Neural cell (in vitro differentiated cells): ENCODE measurements at regions not wholly inside any gene's neighbourhood (a gene's known extent, or its start where the extent isn't known, plus 50 kb on each side); places are given as distances from the start of the nearest gene placed in this dataset.

ENCODE experiments used
- H2AFZ ChIP-seq: fragments of 200-600, 300-800 bp; sonication (generic), shearing (Covaris generic); 2 replicates; pipeline ENCODE4 v1.6.0; 2014; ENCODE audit warnings: low read depth, mild to moderate bottlenecking, antibody characterized with exemption, low read length, moderate library complexity
- H3F3A ChIP-seq: fragments of 200-600 bp; shearing (Covaris generic); 2 replicates; pipeline ENCODE4 v1.6.1; 2016; ENCODE audit warnings: mild to moderate bottlenecking, moderate library complexity, mixed read lengths, antibody characterized with exemption, low read length; ENCODE audit not compliant: insufficient read depth, poor library complexity, severe bottlenecking
- H3K27ac ChIP-seq: fragments of 200-600, 300-800 bp; sonication (generic), shearing (Covaris generic); 2 replicates; pipeline ENCODE4 v1.5.1; 2014; ENCODE audit warnings: mild to moderate bottlenecking, low read length, moderate library complexity
- H3K27me3 ChIP-seq: fragments of 300-800, 200-600 bp; sonication (generic), shearing (Covaris generic); 2 replicates; pipeline ENCODE4 v1.6.0; 2014; ENCODE audit warnings: mild to moderate bottlenecking, low read depth, low read length, moderate library complexity; ENCODE audit not compliant: insufficient read depth
- H3K36me3 ChIP-seq: fragments of 300-800, 200-600 bp; sonication (generic), shearing (Covaris generic); 2 replicates; pipeline ENCODE4 v1.5.1; 2014; ENCODE audit warnings: mild to moderate bottlenecking, antibody characterized with exemption, low read length, moderate library complexity; ENCODE audit not compliant: insufficient read depth
- H3K4me2 ChIP-seq: fragments of 300-800, 200-600 bp; sonication (generic), shearing (Covaris generic); 2 replicates; pipeline ENCODE4 v1.6.0; 2014; ENCODE audit warnings: mild to moderate bottlenecking, low read length
- H3K4me3 ChIP-seq: fragments of 300-800, 200-600 bp; sonication (generic), shearing (Covaris generic); 2 replicates; pipeline ENCODE4 v1.5.1; 2014; ENCODE audit warnings: mild to moderate bottlenecking, low read length, moderate library complexity
- H3K79me2 ChIP-seq: fragments of 200-600 bp; shearing (Covaris generic); replicated peaks from 2 replicates; pipeline ENCODE4 v1.6.0; 2014; ENCODE audit warnings: mild to moderate bottlenecking, low read length, moderate library complexity; ENCODE audit not compliant: insufficient read depth
- H3K9ac ChIP-seq: fragments of 300-800, 200-600 bp; sonication (generic), shearing (Covaris generic); 2 replicates; pipeline ENCODE4 v1.6.1; 2016; ENCODE audit warnings: mild to moderate bottlenecking, low read length, mixed read lengths
- H3K9me2 ChIP-seq: fragments of 200-600 bp; shearing (Covaris generic); 2 replicates; pipeline ENCODE4 v1.6.1; 2016; ENCODE audit warnings: mild to moderate bottlenecking, low read length, mixed read lengths; ENCODE audit not compliant: insufficient read depth
- H3K9me3 ChIP-seq: fragments of 200-600, 300-800 bp; sonication (generic), shearing (Covaris generic); 2 replicates; pipeline ENCODE4 v1.6.1; 2016; ENCODE audit warnings: mild to moderate bottlenecking, mixed run types, low read length, moderate library complexity, mixed read lengths
- H4K20me1 ChIP-seq: fragments of 200-600 bp; shearing (Covaris generic); 2 replicates; pipeline ENCODE4 v1.6.1; 2016; ENCODE audit warnings: mild to moderate bottlenecking, mixed run types; ENCODE audit not compliant: insufficient read depth
- EP300 ChIP-seq: fragments of 450-650 bp; conservative IDR thresholded peaks from 2 replicates; pipeline ENCODE4 v1.6.1; 2014; ENCODE audit warnings: antibody characterized with exemption, mild to moderate bottlenecking, moderate library complexity; ENCODE audit not compliant: poor library complexity, severe bottlenecking
- EZH2 ChIP-seq: fragments of 200-600, 300-800 bp; shearing (Covaris generic), sonication (generic); IDR thresholded peaks from 2 replicates; pipeline ENCODE4 v1.6.1; 2014; ENCODE audit warnings: antibody characterized with exemption, low read length, borderline replicate concordance, mild to moderate bottlenecking; ENCODE audit not compliant: insufficient read depth, poor library complexity, severe bottlenecking
- MXI1 ChIP-seq: fragments of 450-650 bp; conservative IDR thresholded peaks from 2 replicates; pipeline ENCODE4 v1.6.1; 2014; ENCODE audit warnings: antibody characterized with exemption, mild to moderate bottlenecking; ENCODE audit not compliant: poor library complexity, severe bottlenecking
- POLR2AphosphoS5 ChIP-seq: IDR thresholded peaks from 2 replicates; pipeline ENCODE4 v1.6.1; 2012
- RAD21 ChIP-seq: fragments of 450-650 bp; conservative IDR thresholded peaks from 2 replicates; pipeline ENCODE4 v1.6.1; 2014; ENCODE audit warnings: antibody characterized with exemption, mild to moderate bottlenecking, moderate library complexity
- SMC3 ChIP-seq: fragments of 450-650 bp; conservative IDR thresholded peaks from 2 replicates; pipeline ENCODE4 v1.6.1; 2014; ENCODE audit warnings: antibody characterized with exemption, mild to moderate bottlenecking, moderate library complexity; ENCODE audit not compliant: poor library complexity
- TAF1 ChIP-seq: IDR thresholded peaks from 2 replicates; pipeline ENCODE4 v1.6.1; 2012; ENCODE audit warnings: low read depth
- TF ChIP-seq, protein P1 (sequence below): fragments of 450-650 bp; IDR thresholded peaks from 2 replicates; pipeline ENCODE4 v1.5.1; 2014; ENCODE audit warnings: antibody characterized with exemption, mild to moderate bottlenecking, moderate library complexity; ENCODE audit not compliant: poor library complexity, severe bottlenecking
- TF ChIP-seq, protein P2 (sequence below): IDR thresholded peaks from 2 replicates; pipeline ENCODE4 v1.6.1; 2012; ENCODE audit warnings: borderline replicate concordance

DNA sequence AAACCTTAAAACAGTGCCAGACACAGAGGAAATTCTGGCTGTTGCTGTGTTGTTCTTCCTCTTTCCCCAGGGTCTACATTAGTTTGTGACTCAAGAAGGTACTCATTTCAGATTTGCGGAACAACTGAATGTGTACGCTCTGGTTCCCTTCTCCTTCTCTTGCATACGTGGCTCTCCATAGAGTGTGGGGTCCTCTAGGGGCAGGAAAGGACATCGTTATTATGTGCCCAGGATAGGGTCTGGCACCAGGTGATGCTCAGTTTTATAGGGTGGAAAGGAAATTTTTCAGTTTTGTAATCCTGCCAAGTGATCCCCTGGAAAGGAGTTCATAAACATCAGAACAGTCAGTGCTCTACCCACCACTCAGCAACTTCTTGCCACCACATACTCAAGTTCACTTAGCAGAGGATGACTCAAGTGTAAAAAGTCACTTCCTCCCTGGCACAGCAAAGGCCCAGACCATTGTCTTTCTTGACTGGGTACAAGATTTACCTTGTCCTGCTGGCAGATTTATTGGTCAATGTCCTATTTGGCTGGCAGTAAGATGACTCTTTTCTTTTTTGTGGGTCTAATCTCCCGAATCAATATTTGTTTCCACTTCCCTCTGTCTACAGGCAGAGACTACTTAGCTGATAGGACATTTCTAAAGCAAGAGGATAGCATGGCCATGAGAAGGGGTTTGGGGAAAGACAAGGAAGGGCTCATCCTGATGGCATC lies 246.0 kb upstream of the TENM4 start:
- no peaks in the 10 kb centered on the region for H3K27me3 ChIP-seq
- H4K20me1 ChIP-seq = no peaks in the 10 kb centered on the region
- no peaks in the 10 kb centered on the region for H3K36me3 ChIP-seq
- no peaks in the 10 kb centered on the region for H3K79me2 ChIP-seq
- H3K9ac ChIP-seq = no peak overlapping the region
- no peak overlapping the region for H3K4me3 ChIP-seq
- no peaks in the 10 kb centered on the region for H3F3A ChIP-seq
- TF ChIP-seq EZH2 (no peak), MXI1 (no peak), RAD21 (no peak), EP300 (no peak), TAF1 (no peak), POLR2AphosphoS5 (no peak), SMC3 (no peak)
- TF ChIP-seq, protein P1, sequence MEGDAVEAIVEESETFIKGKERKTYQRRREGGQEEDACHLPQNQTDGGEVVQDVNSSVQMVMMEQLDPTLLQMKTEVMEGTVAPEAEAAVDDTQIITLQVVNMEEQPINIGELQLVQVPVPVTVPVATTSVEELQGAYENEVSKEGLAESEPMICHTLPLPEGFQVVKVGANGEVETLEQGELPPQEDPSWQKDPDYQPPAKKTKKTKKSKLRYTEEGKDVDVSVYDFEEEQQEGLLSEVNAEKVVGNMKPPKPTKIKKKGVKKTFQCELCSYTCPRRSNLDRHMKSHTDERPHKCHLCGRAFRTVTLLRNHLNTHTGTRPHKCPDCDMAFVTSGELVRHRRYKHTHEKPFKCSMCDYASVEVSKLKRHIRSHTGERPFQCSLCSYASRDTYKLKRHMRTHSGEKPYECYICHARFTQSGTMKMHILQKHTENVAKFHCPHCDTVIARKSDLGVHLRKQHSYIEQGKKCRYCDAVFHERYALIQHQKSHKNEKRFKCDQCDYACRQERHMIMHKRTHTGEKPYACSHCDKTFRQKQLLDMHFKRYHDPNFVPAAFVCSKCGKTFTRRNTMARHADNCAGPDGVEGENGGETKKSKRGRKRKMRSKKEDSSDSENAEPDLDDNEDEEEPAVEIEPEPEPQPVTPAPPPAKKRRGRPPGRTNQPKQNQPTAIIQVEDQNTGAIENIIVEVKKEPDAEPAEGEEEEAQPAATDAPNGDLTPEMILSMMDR = no peak
- TF ChIP-seq, protein P2, sequence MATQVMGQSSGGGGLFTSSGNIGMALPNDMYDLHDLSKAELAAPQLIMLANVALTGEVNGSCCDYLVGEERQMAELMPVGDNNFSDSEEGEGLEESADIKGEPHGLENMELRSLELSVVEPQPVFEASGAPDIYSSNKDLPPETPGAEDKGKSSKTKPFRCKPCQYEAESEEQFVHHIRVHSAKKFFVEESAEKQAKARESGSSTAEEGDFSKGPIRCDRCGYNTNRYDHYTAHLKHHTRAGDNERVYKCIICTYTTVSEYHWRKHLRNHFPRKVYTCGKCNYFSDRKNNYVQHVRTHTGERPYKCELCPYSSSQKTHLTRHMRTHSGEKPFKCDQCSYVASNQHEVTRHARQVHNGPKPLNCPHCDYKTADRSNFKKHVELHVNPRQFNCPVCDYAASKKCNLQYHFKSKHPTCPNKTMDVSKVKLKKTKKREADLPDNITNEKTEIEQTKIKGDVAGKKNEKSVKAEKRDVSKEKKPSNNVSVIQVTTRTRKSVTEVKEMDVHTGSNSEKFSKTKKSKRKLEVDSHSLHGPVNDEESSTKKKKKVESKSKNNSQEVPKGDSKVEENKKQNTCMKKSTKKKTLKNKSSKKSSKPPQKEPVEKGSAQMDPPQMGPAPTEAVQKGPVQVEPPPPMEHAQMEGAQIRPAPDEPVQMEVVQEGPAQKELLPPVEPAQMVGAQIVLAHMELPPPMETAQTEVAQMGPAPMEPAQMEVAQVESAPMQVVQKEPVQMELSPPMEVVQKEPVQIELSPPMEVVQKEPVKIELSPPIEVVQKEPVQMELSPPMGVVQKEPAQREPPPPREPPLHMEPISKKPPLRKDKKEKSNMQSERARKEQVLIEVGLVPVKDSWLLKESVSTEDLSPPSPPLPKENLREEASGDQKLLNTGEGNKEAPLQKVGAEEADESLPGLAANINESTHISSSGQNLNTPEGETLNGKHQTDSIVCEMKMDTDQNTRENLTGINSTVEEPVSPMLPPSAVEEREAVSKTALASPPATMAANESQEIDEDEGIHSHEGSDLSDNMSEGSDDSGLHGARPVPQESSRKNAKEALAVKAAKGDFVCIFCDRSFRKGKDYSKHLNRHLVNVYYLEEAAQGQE = no peak
- no peak overlapping the region for H3K27ac ChIP-seq
- no peak overlapping the region for H3K4me2 ChIP-seq
- no peaks in the 10 kb centered on the region for H3K9me3 ChIP-seq
- H3K9me2 ChIP-seq = no peaks in the 10 kb centered on the region
- no peak overlapping the region for H2AFZ ChIP-seq

DNA sequence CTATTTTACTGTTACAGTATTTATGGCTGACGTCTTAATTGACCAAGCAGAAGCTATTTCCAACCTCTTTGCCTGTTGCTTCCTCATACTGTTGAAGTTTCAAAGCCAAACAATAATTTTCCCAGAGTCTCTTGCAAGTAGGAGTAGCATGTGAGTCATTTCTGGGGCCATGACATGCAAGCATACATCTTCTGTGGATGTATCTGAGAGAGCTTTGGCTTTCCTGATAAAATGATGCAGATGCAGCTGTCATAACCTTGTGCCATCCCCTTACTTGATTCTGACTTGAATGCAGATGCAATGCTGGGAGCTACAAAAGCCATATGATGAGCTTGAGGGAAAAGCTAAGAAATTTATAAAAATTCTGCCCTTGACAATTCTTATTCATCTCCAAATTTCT lies 243.1 kb upstream of the TENM4 start:
- H3F3A ChIP-seq = no peaks in the 10 kb centered on the region
- H3K27me3 ChIP-seq = no peaks in the 10 kb centered on the region
- no peak overlapping the region for H2AFZ ChIP-seq
- H3K9ac ChIP-seq = no peak overlapping the region
- H3K4me3 ChIP-seq = no peak overlapping the region
- H3K36me3 ChIP-seq = no peaks in the 10 kb centered on the region
- H3K9me2 ChIP-seq = no peaks in the 10 kb centered on the region
- H3K9me3 ChIP-seq = no peaks in the 10 kb centered on the region
- no peak overlapping the region for H3K4me2 ChIP-seq
- TF ChIP-seq POLR2AphosphoS5 (no peak), RAD21 (no peak), TAF1 (no peak), SMC3 (no peak), MXI1 (no peak), EZH2 (no peak), EP300 (no peak)
- TF ChIP-seq, protein P2 = no peak
- TF ChIP-seq, protein P1 = no peak
- H4K20me1 ChIP-seq = no peaks in the 10 kb centered on the region
- H3K27ac ChIP-seq = no peak overlapping the region
- H3K79me2 ChIP-seq = no peaks in the 10 kb centered on the region
